Amniotic epithelial cell (primary cell): ENCODE measurements at regions not wholly inside any gene's neighbourhood (a gene's known extent, or its start where the extent isn't known, plus 50 kb on each side); places are given as distances from the start of the nearest gene placed in this dataset.
A peak's percentile ranks its signal among the peaks of the same experiment; 100 is the strongest.
"Not testable (repeated sequence)": the region's sequence is repeated elsewhere in the genome, so short reads cannot be mapped to it uniquely, and the experiment has no call there.

Source experiments
- DNase-seq: peaks from one replicate; pipeline ENCODE4 v3.0.0-alpha.2; 2010; ENCODE audit warnings: low read depth

DNA sequence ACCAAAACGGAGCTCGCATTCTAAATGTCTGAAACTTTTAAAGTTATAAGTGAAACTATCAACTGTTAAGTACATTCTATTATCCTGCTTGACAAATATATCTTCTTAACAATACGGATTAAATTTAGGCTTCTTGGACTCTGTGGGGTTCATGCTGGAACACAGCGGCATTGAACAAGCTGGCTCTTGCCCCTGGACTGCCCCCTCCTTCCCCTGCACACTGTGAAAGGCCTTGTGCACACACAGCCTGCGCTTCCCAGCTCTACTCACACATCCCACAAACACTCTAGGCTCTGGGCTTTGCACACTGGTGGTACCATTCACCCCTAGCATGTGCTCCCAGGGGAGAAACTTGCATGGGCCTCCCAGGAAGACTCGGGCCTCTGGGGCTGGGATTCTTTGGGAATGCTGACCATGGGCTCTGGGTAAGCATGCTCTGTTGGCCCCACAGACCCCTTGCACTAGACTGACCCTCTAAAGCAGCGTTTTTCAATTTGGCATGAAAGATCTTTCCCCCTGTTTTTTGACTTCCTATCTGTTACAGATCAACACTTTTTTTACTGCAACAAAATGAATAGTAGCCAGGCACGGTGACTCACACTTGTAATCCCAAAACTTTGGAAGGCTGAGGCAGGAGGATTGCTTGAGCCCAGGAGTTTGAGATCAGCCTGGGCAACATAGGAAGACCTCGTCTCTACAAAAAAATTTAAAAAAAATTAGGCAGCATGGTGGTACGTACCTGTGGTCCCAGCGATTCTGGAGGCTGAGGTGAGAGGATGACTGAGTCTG is 96.2 kb upstream of the CPM start:
- DNase-seq, result no peak

DNA sequence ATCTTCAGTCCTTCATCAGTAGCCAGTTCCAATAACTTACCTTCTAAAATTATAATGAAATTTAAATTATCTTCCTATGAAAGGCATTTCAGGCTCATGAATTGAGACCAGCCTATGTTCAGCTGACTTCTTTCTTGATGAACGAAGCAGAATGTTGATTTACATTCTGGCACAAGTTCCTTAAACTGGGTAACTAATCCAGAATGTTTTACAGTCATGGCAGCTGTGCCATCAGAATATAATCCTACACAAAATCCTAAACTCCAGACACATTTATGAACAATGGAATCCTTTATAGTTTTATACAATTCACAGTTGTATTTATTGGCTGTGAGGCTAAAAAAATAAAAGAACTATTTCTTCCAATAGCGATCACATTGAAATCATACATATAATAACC is 97.3 kb upstream of the CPM start:
- no peak for DNase-seq

DNA sequence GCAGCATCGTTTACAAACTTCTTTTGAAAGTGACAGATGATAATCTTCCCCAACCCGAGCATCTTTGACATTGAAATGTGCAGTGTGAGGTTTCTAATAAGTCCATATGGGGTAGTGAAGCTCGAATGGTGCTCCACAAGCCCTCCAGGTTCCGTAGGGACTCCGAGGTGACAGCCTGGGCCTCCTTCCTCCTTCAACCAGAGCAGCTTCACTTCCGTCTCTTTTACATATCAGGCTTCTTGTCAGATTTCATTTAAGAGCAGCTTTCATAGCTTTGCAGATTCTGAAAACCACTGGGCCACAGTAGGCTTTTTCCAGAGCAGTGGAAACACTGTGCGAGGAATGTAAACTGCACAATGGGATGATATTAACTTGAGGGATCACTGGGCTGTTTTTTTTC is 103.6 kb upstream of the CPM start:
- no peak for DNase-seq

DNA sequence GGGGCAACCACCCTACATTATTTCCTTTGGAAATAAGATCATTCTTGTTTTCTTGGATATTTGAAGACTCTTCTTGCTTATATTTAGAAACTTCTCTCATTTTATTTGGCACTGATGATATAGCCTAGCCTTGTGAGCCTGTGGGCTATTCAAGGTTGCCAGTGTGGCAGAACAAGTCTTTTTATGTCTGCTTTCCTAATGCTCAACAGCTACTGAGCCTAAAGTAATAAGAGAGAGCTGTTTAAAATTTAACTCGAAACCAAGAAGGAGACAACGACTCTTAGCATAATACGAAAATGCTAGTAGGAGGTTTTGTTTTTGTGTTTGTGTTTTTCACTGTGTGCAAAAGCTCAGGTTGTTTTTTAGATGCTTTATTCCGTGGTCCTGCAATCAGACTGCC is 104.0 kb upstream of the CPM start:
- DNase-seq, result no peak

DNA sequence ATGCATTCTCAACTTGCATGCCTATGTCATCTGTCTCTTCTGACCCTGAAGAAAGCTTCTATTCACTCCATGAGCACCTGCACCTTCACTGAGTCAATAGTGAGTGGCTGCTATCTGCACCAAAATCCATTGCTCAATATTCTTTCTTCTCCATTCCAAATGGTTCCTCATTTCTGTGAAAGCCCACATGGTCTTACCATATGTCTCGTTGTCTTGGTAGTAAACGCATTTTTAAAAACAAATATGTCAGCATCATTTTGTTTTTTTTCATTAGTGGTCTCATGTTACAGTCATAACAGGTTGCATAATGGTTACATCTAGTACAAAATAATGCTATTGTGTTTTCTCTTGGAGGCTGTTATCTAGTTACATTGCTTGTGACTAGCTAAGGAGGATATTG is 106.9 kb upstream of the CPM start:
- peak; percentile 27 for DNase-seq

DNA sequence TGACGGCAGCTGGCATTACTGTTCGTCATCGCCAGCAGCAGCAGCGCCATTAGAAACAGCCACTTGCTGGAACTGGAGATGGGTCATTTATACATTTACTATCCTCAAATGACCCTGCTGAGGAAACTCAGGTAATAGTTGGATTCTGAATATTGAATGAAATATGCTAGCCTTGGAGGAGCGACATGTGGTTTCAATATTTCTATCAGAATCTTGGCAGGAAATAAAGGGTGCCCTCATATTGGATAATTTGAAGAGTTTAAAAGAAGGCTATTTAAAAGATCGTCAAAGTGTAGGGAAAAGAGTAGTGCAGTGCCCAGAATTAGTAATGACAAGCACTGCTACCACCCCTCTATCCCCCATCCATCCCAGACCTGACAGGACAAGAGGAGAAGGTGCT is 109.6 kb upstream of the CPM start:
- DNase-seq, result no peak

DNA sequence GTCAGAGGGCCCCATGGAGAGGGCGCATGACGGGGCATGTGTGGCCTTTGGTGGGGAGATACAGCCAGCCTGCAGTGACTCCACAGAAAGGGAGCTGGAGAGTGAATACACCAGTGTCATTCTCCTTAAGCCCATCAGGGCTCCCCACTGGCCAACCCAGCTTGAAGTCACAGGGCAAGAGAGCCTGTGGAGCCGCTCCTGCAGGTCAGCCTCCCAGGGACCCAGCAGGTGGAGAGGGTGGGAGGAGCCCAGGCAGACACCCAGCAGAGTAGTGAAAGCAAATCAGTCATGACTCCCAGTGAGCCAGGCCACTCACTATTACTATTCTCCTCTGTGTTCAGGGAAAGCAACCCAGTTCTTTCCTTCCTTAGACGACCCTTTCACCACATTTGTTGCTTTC is 110.0 kb upstream of the CPM start:
- no peak for DNase-seq

DNA sequence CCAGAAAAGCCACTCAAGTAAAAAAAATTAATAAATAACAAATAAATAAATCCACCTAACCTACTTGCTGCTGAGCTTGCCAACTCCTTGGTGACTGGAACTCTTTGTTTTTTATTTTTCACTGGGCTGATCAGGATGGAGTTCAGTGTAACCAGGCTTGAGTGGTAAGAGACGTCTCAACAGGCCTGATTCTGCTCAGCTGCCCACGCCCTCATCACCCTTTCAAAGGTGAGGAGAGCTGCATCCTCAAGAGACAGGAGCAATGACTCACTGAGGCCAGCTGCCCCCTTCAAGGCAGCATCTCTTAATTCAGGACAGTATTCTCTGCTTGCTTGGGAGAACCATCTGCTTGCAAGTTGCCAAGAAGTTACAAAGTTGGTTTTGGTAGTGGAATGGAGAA is 111.9 kb upstream of the CPM start:
- DNase-seq, result no peak

DNA sequence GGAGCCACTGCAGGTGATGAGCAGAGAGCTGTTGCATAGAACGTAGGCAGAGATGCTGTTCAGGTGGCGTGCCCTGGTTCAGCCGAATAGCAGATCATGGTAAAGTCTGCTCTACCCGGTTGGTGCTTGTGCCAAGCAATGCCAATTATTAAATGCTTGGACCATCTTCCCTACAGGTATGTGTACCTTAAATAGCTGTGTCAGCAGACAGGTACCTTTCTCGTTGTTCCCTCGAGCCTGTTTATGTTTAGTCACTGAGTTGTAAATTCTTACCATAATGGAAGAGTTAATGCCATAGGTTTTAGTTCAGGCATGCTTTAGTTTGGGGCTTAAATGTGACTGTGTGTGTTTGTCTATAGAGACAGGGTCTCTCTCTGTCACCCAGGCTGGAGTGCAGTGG is 112.5 kb upstream of the CPM start:
- DNase-seq, result no peak

DNA sequence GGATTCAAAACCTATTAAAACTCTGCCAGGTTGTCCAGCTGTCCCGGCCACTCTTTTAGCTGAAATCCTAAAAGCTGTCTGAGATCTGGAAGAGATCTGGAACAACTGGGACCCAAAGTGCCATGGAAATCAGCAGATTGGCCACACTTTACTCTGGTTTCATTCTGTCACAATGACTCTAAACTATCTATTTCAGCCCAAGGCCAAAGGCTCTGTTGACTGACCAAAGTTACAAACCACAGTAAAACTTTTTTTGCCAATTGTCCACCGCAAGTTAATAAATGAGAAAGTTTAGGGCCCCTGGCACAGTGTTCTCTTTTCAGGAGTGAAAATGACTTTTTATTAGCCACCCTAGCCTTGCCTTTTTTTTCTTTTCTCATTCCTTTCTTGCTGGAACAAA is 113.4 kb upstream of the CPM start:
- DNase-seq, result no peak

DNA sequence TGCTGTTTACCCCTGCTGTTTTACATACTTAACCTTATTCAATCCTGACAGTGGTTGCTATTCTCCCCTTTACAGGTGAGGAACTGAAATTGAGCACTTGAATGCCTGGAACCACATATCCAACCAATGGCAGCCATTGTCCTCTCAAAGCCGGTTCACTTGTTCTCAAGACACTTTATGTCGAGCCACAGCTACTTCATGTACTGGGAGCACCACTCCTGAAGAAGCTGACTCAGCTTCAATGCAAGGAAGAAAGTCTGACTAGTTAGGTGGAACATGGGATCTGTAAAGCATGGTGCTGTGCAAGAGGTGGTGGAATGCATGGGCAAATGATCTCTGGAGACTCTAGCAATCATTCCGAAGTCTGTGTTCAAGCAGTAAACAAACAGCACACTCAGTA is 113.9 kb upstream of the CPM start:
- DNase-seq, result no peak

DNA sequence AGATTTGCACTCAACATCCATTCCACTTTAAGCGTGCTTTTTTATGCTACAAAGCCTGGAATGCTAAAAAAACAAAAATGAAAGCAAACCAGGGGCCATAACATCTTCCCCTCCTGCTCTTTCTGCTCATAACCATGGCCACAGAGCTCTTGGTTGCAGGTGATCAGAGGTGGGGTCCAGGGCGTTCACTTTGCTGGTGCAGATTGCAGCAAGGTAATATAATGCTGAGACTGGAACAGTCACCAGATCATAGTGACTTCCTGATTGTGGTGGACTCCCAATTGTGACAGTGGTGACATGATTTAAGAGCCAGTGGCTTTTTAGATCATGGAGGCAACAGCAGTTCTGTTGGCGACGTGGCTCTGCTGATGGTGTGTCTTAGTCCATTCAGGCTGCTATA is 115.0 kb upstream of the CPM start:
- no peak for DNase-seq

DNA sequence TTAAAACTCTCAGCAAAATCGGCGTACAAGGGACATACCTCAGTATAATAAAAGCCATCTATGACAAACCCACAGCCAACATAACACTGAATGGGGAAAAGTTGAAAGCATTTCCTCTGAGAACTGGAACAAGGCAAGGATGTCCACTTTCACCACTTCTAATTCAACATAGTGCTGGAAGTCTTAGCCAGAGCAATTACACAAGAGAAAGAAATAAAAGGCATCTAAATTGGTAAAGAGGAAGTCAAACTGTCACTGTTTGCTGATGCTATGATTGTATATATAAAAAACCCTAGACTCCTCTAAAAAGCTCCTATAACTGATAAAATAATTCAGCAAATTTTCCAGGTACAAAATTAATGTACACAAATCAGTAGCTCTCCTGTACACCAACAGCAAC is 116.9 kb upstream of the CPM start:
- DNase-seq, result not testable (repeated sequence)

DNA sequence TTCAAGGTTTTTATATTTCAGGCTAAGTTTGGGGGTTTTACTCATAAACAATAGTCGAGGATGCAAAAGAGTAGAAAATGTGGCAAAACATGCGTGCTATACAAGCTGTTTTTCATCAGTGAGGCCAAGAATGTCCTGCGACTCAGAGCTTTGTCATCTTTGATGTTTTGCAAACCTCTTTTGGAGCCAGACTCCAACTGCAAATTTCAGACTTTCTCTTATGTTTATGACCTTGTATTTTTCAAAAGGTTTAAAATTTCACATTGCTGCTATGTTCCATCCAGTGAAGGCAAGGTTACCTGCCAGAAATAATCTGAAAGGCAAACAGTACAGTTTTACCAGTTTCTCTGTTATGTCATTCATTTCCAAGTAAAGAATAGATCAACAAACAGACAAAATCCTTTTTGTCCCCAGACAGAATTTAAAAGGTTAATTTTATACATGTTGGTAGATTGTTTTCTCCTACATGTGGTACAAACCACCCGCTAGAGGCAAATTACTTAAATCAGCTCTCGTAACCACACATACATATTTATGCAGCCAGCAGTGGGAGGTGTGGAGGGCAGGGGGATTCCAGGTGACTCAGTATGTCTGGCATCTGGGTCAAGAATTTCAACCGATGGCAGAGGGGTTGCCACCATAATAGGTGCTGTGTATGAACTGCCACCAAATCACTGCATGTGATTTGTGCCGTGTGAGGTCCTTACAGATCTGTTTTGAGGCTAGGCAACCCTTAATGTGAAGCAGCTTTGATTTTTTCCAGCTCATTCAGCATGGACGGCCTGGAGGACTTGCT is 119.8 kb upstream of the CPM start:
- DNase-seq, result peak; percentile 85

DNA sequence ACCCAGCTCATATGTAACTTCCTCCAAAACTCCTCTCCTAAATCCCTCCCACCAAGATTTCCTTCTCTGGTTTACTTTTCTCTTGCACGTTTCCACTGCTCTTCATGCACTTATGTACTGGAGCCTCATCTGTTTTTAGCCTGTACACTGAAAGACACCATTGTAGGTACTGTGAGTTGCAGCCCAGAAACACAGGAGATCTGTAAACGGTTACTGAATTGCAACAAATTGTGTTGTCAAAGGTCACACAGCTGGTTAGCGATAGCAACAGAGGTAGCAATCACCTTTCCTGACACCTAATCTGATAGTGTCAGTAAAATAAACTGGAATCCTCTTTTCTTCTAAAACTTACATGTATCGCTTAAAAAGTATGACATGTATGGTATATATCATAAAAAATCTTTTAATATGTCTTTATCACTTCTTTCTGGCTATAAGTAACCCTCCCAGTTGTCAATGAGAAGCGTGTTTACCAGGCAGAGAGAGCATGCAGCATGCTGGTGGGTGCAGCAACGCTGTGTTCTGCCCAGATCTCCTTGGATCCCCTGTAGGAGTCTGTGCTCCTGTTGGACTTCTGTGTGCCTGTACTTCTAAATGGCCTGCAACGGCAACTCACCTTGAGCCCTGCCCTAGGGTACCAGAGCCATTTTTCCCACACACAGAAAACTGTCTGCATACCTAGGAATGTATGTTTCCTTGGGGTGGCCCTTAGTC is 121.5 kb upstream of the CPM start:
- no peak for DNase-seq

DNA sequence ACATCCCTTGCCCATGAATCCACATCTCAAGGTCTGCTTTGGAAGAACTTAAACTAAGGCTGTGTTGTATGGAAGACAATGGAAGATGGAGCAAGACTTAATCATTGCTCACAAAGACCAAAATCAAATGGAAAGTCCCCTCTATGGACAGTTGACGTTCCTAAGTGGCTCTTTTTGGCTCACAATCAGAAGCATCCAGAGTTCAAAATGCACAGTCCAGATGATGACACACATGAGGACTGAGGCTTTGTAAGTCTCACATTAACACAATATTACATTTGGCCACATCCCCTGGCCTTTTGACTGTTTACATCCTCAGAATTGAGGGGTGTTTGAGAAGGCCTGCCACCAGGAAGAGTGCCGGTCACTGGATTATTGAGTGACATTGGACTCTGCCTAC is 122.3 kb upstream of the CPM start:
- no peak for DNase-seq

DNA sequence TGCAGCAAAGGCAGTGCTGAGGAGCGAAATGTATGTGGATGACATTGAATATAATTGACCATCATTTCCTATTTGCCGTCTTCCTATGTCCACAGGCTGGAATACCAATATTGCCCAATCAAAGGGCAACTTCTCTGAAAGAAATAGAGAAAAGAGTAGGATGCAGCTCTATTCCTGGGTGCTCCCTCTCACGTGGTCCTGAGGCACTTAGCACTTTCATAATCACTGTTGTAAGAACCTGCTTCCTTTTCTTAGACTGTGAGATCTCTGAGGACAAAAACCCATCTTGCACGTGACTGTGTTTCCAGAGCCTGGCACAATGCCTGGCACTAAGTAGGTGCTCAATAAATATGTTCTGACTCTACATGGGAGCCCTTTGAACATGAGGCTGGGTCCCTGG is 122.7 kb upstream of the CPM start:
- no peak for DNase-seq

DNA sequence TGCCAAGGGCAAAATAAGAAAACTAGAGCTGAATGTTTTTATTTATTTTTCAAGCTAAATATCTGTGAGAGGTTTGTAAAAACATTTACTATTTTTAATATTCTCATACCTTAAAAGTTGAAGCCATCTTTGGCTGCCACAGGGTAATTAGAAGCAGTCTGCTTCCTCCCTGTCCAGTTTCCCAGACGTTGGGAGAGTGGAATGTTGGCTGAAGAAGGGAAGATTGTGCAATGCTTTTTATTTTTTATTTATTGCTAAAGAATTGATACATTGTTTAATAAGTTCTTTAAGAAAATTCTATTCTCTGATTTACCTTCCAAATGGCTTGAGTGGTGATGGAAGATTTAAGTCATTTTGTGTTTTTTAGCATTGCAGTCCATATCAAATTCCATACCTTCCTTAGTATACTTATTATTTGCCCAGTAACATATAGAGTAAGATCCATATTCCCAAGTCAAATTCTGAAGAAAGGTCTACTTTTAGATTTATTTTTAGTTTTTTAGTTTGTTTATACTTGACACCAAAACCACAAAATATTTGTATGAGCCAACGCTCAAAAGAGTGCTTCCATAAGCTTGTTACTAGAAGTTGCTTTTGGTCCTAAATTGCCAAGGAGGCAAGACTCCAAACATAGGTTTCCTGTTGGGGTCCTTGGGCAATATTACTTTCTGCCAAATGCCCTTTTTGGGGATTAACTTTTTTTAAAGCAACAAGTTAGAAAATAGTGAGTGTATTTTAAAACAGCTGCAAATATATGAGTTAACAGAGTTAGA is 124.0 kb upstream of the CPM start:
- DNase-seq, result peak; percentile 51

DNA sequence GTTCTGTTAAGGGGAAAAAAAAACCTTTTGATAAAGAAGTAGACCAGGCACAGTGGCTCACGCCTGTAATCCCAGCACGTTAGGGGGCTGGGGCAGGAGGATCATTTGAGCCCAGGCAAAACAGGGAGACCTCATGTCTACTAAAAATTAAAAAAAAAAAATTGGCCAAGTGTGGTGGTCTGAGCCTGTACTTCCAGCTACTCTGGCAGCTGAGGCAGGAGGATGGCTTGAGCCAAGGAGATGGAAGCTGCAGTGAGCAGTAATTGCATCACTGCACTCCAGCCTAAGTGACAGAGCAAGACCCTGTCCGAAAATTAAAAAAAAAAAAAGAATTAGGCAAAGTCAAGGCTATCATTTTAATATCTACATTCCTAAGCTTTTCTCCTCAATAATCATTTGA is 124.8 kb upstream of the CPM start:
- DNase-seq, result no peak

DNA sequence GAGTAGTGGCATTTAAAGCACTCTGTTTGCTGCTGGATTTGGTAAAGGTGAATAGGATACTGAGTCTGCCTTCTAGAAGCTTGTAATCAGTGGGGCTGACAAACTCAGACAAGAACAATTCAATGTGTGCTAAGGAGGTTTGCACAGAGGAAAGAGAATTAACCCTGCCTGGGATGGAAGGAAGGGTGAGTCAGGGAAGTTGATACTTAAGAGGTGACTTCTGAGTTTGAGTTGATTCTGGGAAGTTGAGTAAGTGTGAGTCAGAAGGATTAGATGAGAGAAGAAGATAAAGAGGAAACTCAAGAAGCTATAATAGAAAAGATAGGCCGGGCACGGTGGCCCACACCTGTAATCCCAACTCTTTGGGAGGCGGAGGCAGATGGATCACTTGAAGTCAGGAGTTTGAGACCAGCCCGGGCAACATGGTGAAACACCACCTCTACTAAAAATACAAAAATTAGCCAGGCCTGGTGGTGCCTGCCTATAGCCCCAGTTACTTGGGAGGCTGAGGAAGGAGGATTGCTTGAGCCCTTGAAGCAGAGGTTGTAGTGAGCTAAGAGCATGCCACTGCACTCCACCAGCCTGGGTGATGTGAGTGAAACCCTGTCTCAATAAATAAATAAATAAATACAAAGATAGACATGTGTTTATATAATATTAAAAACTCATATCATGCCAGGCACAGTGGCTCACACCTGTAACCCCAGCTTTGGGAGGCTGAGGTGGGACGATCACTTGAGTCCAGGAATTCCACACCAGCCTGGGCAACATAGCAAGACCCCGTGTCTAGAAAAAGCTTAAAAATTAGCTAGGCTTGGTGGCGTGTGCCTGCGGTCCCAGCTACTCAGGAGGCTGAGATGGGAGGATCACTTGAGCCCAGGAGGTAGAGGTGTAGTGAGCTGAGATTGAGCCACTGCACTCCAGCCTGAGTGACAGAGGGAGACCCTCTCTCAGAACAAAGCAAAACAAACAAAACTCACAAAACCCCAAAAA is 126.8 kb upstream of the CPM start:
- peak; percentile 94 for DNase-seq

DNA sequence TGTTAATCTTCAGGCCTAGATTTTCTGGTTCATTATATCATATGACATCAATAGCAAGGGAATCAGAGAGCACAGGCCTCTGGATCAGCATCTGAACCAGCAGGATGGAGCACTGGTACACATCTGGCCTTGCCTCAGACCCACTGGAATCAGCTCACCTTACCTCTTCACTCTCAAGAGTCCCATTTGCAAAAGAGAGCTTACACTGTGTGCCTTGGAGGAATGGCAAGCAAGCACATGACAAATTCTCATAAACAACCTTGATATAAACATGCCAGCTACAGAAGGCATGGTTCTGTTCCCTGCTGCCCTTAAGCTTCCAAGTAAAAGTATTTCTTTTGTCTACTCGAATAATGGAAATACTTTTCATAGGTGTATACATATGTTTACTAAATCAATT is 128.6 kb upstream of the CPM start:
- DNase-seq, result no peak
